HG02610 (cell line): ENCODE measurements at regions not wholly inside any gene's neighbourhood (a gene's known extent, or its start where the extent isn't known, plus 50 kb on each side); places are given as distances from the start of the nearest gene placed in this dataset.

Experiments
- ATAC-seq: cut with Tn5 transposase; IDR thresholded peaks from one replicate; pipeline ENCODE4 v1.9.1; 2021; ENCODE audit warnings: mild to moderate bottlenecking, moderate library complexity; ENCODE audit not compliant: unreplicated experiment

GRCh38 chr11:45365961-45366618 lies 79.9 kb upstream of the SYT13 start:
- no peak for ATAC-seq

GRCh38 chr11:45362636-45363035 lies 76.5 kb upstream of the SYT13 start:
- ATAC-seq = no peak

- ATAC-seq = no peak
Measured at GRCh38 chr11:45361551-45361950, 75.4 kb upstream of the SYT13 start.

- no peak for ATAC-seq
Measured at GRCh38 chr11:45355706-45356041, 69.5 kb upstream of the SYT13 start.

GRCh38 chr11:45354976-45355705 lies 69.0 kb upstream of the SYT13 start:
- ATAC-seq = peak; percentile 90

GRCh38 chr11:45348729-45349128 lies 62.6 kb upstream of the SYT13 start:
- no peak for ATAC-seq

GRCh38 chr11:45347348-45348082 lies 61.4 kb upstream of the SYT13 start:
- ATAC-seq = no peak

GRCh38 chr11:45345491-45345890 lies 59.4 kb upstream of the SYT13 start:
- ATAC-seq = no peak

GRCh38 chr11:45344028-45344427 lies 57.9 kb upstream of the SYT13 start:
- no peak for ATAC-seq

- ATAC-seq = no peak
Measured at GRCh38 chr11:45343444-45343843, 57.3 kb upstream of the SYT13 start.

GRCh38 chr11:45341372-45341771 lies 55.2 kb upstream of the SYT13 start:
- no peak for ATAC-seq

GRCh38 chr11:45339729-45340519 lies 53.8 kb upstream of the SYT13 start:
- ATAC-seq = peak; percentile 89

GRCh38 chr11:45337583-45338360 lies 51.6 kb upstream of the SYT13 start:
- no peak for ATAC-seq

GRCh38 chr11:45336136-45336535 lies 50.0 kb upstream of the SYT13 start:
- no peak for ATAC-seq
